HG02870 (cell line): ENCODE measurements at regions not wholly inside any gene's neighbourhood (a gene's known extent, or its start where the extent isn't known, plus 50 kb on each side); places are given as distances from the start of the nearest gene placed in this dataset.

Experiments used
- ATAC-seq: cut with Tn5 transposase; IDR thresholded peaks from one replicate; pipeline ENCODE4 v1.9.1; 2021; ENCODE audit warnings: mild to moderate bottlenecking, moderate library complexity; ENCODE audit not compliant: unreplicated experiment

DNA sequence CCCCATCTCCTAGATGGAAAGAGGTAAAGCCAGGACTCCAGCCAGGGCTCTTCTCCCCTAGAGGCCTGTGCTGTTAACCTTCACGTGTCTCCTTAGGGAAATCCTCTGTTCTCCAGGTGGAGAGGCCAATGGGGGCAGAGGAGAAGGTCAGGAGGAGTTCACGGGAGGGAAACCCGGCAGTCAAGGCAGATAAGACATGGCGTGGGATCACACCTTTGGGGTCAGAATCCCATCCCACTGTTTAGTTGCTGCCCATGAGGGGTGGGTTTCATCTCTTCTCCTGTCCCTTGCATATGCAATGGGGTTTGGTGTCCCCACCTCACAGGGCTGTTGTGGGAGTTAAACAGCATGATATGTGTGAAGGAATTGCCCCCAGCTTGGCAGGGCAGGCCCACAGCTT is 469.7 kb downstream of the TBC1D22A start:
- no peak for ATAC-seq

DNA sequence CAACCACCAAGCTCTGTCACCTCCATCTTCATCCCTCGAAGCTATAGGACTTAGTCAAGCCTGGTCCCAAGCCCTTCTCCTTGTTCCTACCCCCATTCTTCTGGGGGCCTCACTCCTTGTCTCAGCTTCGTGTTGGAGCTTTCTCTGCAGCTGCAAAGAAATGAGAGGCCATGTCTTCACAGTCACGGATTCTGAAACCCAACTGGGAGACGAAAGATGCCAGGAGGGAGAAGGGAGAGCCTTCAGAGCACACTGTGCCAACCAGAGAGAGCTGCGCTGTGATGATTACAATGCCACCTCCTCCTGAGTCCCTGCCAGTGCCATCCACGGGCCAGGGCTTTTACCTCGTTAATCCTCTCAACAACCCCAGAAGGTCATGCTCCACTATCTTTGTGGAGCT is 469.3 kb downstream of the TBC1D22A start:
- ATAC-seq: no peak

DNA sequence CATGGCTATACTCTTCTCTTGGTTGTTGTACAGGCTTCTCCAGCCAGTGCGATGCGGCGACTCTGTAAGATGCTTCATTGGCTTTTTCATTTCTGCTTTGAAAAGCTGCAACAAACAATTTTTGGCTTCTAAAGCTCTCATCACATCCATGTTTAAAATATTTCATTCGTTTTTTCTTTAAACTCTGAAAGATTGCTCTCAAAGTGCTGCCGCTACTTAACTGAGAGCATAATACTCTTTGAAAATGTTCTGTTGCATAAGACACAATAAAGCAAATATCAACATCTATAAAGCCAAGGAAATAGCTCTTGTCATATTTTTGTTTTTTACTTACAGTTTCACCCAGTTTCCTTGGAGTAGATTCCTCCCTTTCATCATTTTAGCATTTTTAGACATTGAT is 468.3 kb downstream of the TBC1D22A start:
- ATAC-seq: no peak

DNA sequence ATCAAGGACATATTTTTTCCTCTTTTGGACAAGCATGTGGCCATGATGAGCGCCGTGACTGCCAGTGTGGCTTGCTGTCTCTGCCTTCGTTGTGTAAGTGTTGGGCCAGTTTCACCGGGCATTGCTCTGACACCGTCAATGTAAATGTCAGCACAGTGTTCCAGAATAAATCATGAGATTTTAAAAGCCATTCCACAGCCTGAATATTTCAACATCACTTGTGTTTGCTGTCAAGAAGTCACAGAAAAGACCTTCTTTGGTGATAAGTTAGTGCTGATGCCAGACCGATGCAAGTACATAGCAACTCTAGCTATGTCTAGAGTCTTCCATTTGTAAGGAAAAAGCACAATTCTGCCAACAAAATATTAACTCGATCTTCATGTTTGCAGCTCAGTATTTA is 467.8 kb downstream of the TBC1D22A start:
- no peak for ATAC-seq

DNA sequence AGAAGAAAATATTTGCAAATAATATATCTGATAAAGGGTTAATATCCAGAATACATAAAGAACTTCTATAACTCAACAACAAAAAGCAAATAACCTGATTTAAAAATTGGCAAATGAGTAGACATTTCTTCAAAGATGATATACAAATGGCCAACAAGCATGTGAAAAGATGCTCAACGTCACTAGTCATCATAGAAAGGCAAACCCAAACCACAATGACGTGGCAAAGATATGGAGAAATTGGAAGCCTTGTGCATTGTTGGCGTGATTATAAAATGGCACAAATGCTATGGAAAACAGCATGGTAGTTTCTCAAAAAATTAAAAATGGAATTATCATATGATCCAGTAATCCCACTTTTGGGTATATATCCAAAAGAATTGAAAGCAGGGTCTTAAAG is 466.3 kb downstream of the TBC1D22A start:
- no peak for ATAC-seq

DNA sequence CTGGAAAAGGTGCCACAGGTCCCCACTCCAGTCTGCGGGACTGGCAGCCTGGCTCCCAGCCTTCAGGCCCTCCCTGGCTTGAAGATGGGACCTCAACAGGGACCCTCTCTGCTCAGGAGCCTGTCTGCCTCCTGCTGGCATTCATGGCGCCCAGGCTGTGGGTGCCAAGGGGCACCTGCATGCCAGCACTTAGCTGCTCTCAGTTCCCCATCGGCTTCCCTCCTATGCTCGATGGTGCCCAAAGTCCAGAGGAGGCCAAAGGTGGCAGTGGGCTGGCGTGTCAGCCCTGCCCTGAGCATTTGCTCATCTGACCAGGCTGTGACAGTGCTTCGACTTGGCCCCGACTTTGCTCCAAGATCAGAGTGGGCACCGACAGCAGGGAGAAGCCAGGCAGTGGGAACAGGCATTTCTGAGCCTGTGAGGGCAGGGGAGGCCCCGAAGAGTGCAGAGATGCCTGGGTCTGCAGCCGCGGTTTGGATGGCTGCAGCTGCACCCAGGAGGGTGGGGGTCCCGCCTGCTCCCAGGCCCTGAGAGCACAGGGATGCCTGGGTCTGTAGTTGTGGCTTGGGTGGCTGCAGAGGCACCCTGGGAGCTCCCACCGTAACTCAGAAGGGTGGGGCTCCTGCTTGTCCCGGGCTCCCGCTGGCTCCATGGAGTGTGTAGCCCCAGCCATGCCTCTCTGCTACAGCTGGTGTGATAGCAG is 463.6 kb downstream of the TBC1D22A start:
- ATAC-seq: no peak

DNA sequence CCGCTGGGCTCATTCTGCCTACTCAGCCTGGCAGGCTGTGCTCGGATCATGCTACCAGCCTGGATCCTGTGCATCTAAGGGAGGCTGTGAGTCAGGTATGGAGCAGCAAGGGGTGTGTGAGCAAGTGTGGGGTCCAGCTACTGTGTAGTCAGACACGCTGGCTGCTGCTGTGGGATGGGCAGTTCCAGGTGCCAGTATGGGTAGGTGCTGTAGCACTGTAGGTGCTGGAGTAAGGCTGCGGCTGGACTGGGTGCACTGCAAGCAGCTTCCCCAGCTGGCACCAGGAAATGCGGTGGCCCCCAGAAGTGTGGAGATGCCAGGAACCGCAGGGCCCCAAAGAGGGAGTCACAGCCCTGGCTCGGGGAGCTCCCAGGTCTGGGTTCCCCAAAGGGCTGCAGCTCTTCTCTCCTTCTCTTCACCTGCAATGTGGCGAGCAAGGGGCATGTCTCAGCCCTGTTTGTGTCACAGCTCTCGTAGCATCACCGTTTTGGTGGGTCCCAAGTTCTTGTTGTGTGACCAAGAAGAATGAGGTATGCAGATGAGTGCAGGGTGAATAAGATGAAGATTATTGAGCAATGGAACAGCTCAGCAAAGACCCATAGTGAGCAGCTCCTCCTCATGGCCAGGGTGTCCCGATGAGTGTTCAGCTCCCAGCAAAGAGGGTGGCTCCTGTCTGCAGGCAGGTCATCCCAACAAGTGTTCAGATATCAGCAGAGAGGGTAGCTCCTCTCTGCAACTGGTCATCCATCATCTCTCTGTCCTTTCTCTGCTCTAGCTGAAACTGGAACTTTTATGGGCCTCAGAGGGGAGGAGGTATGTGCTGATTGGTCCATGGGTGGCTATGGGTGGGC is 462.9 kb downstream of the TBC1D22A start:
- no peak for ATAC-seq
